Cardiac septum (tissue), 1 donor: ENCODE measurements at regions not wholly inside any gene's neighbourhood (a gene's known extent, or its start where the extent isn't known, plus 50 kb on each side); places are given as distances from the start of the nearest gene placed in this dataset.
"Not testable (repeated sequence)": the region's sequence is repeated elsewhere in the genome, so short reads cannot be mapped to it uniquely, and the experiment has no call there.

ENCODE experiments used
- DNase-seq: peaks from one replicate; pipeline ENCODE4 v3.0.0-alpha.2; 2020; ENCODE audit warnings: low spot score
- intact Hi-C: fragments of 100-400 bp; cut with DNase I; formaldehyde crosslinking; loops from one replicate; pipeline ENCODE4 v1.14.0; 2022
- donor health status: DM: no; HTN: no; CAD: no.

- intact Hi-C loops, result loop anchor here (2.0 to 10.0 kb wide), 2 partner anchors 166 to 340 kb away; no protein-coding TSS in a partner anchor
- DNase-seq, result no peak
Observed at GRCh38 chr1:9454494-9455066, 84.7 kb upstream of the SLC25A33 start.

GRCh38 chr1:9455487-9456234 lies 83.6 kb upstream of the SLC25A33 start:
- peak; percentile 80 for DNase-seq
- intact Hi-C loops, result loop anchor here (2.0 to 10.0 kb wide), 3 partner anchors 167 to 341 kb away; no protein-coding TSS in a partner anchor

GRCh38 chr1:9456833-9457232 lies 82.4 kb upstream of the SLC25A33 start:
- DNase-seq, result no peak
- intact Hi-C loops, result loop anchor here (2.0 to 10.0 kb wide), 2 partner anchors 190 to 342 kb away; no protein-coding TSS in a partner anchor

DNA sequence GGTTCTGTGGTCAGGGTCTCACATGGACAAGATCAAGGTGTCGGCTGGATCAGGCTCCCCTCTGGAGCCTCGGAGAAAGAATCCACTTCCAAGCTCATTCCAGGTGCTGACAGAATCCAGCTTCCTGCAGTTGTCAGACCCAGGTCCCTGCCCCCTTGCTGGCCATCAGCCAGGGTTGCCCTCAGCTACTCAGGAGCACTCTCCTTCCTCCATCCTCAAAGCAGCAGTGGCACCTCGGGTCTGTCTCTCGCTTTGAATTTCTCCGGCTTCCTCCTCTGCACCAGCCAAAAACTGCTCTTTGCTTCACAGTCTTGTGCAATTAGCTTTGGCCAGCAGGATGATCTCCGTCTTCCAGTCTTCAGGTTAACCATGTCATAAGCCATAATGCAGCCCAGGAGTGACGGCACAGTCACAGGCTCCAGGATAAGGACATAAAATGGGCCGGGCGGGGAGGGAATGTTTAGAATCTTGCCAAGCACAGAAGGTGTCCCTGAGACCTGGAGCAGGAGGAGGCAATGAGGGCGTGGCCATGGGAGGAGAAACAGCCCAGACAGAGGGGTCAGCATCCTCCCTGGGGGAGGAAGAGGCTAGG lies 79.4 kb upstream of the SLC25A33 start:
- DNase-seq, result no peak
- intact Hi-C loops, result loop anchor here (10.0 kb wide), 1 partner anchor 345 kb away; no protein-coding TSS in a partner anchor

DNA sequence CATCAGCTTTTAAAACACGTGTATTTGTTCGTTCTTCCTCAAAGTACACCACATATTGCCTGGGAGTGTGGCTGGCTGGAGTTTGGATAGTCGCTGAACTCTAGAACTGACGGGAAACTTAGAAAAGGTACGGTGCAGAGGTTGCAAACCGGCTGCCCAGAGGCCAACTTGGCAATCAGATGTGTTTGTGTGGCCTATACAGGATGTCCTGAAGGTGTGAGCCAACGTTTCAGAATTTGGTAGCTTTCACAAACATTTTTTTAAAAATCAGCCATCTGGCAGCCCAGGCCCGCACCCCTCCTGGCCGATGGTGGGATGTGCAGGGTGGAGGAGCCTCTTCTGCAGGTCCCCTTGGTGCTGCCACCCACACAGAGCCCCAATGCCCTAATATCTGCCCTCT lies 73.6 kb upstream of the SLC25A33 start:
- no peak for DNase-seq
- intact Hi-C loops, result no loop called here

GRCh38 chr1:9466780-9467758 lies 72.2 kb upstream of the SLC25A33 start:
- intact Hi-C loops, result no loop called here
- DNase-seq, result no peak

- intact Hi-C loops, DNase-seq: not testable (repeated sequence)
Observed at GRCh38 chr1:9469882-9470281, 69.4 kb upstream of the SLC25A33 start.

GRCh38 chr1:9471679-9472078 lies 67.6 kb upstream of the SLC25A33 start:
- intact Hi-C loops, result no loop called here
- no peak for DNase-seq

GRCh38 chr1:9472386-9473031 lies 66.8 kb upstream of the SLC25A33 start:
- intact Hi-C loops, result no loop called here
- DNase-seq, result no peak

- DNase-seq, result no peak
- intact Hi-C loops, result no loop called here
Observed at GRCh38 chr1:9473032-9473807, 66.0 kb upstream of the SLC25A33 start.

DNA sequence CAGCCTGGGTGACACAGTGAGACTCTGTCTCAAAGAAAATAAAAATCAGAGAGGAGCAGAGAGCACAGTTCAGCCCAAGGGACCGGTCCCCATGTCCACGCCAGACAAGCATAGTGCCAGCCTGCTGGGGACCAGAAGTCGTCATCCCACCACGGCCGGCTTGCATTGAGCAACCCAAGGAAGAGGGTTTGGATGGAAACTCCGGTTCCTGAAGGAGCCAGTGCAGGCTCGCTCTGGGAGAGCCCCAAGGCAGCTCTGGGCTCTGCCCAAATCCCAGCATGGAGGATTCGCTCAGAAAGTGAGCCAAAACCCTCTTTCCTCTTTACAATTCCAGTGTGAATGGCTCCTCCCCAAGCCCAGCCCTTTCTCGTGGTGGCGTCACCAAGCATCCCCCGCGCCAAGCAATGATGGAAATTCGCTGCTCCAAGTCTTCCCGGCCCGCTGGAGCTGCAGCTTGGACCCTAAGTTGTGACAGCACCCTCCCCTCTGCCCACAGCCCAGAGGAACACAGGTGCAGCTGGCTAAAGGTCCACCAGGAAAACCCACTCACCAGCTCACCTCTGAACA lies 64.1 kb upstream of the SLC25A33 start:
- intact Hi-C loops, result no loop called here
- DNase-seq, result no peak

DNA sequence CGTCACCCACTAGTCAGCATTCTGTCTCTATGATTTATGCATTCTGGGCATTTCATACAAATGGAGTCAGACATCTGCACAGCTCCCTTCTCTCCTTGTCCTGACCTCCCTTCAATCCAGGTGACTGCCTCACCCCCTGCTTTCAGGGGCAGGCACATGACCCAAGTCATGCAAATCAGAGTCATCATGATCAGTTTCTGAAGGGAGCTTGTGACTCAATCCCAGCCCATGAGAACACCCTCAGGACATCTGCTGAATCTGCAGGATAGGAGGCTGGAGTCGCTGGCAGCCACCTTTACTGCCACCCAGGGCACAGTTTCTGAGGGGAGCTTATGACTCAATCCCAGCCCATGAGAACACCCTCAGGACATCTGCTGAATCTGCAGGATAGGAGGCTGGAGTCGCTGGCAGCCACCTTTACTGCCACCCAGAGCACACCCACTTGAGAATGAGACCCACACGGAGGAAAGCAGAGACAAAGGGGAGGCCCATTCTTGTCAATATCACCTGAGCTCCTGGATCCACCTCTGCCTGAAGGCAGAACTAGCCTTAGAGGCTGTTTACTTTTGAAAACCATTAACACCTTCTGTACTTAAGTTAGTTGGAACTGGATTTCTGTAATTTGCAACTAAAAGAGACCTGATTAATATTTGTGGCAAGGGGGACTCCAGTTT lies 62.3 kb upstream of the SLC25A33 start:
- intact Hi-C loops, result no loop called here
- no peak for DNase-seq

DNA sequence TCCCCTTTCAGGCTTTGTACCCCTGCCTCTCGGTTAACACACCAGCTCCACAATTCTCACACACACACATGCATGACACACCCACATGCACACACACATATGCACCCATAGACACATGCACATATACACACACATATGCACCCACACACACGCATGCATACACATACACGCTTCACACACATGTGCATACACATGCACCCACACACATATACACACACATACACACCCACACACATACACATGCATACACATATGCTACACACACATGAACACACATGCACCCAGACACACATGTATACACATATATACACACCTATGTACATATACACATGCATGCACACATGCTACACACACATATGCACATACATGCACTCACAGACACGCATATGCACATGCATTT lies 61.7 kb upstream of the SLC25A33 start:
- intact Hi-C loops, result no loop called here
- no peak for DNase-seq

DNA sequence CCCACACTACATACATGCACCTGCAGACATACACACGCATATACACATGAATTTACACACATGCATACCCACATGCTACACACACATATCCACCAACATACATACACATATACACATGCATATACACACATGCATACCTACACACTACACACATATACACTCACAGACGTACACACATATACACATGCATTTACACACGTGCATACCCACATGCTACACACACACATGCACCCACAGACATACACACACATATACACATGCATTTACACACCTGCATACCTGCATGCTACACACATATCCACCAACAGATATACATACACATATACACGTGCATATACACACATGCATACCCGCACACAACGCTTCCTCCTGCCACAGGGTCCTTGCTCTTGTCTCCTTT lies 61.2 kb upstream of the SLC25A33 start:
- no peak for DNase-seq
- intact Hi-C loops, result no loop called here

DNA sequence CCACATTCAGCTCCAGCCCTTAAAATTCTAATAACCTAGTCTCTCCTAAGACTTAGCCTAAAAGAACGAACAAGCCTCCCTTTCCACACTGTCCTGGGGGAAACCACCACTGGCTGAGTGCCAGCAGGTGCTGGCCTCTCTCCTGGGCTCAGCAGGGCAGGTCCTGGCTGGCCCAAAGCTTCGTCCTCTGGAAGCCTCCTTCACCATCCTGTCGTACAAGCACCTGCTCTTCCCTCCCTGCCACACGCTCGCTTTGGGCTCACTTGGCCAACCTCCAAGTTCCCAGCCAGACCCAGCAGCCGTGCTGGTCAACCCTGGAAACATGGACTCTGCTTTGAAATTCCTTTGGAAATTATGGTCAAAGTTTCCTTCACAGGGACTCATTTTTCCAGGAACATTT lies 58.2 kb upstream of the SLC25A33 start:
- intact Hi-C loops, result no loop called here

GRCh38 chr1:9482403-9482802 lies 56.9 kb upstream of the SLC25A33 start:
- intact Hi-C loops, result no loop called here
- no peak for DNase-seq

More for the DNA sequence above, 58.2 kb upstream of the SLC25A33 start:
- DNase-seq, result no peak

DNA sequence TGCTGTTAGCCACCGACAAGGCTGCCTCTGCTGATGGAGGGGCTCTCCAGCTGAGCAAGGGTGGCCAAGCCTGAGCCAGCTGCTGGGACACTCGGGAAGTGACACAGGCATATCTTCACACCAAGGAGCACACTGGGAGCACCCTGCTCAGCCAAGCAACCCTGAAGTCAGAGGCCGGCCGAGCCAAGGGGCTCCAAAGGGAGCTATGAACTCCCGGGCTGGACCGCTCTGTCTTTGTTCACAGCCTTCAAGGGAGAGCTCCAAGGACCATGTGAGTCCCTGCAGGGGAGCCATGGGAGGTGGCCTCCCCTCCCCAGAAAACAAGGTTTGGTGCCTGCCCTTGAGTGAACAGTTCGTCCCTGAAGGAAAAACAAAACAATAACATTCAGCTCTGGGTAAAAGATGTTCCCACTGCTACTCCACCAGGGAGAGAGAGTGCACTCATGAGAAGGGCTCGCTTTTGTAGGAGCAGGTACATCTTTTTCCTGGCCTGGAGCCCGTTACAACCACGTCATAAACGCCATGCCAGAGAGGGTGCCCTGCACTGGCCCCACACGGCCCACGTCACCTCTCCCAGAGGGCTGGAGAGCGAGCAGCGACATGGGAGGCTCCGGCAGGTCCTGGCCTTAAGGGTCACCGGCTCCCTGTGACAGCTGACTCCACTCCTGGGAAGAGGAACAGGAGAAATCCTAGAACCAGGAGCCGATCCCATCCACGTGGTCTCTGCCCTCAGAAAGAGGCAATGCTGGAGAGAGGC lies 56.3 kb upstream of the SLC25A33 start:
- intact Hi-C loops, result no loop called here
- no peak for DNase-seq
